ENCODE measurements at regions not wholly inside any gene's neighbourhood (a gene's known extent, or its start where the extent isn't known, plus 50 kb on each side); places are given as distances from the start of the nearest gene placed in this dataset.
"Not testable (repeated sequence)": the region's sequence is repeated elsewhere in the genome, so short reads cannot be mapped to it uniquely, and the experiment has no call there.

- H3K4me3 ChIP-seq: no peak overlapping the region
- no peak for DNase-seq (ENCODE audit: low spot score)
- H3K36me3 Mint-ChIP-seq: no peaks in the 10 kb centered on the region
- H3K9me3 ChIP-seq (ENCODE audit: low read depth): no peaks in the 10 kb centered on the region
- peaks cover 4% of the 10 kb centered on the region for H3K4me1 Mint-ChIP-seq
- no peak overlapping the region for H3K9ac ChIP-seq
- no peak overlapping the region for H3K27ac ChIP-seq
- no peaks in the 10 kb centered on the region for H3K79me2 ChIP-seq (ENCODE audit: low read depth)
- H3F3A ChIP-seq (ENCODE audit: low read depth): no peaks in the 10 kb centered on the region
- TF ChIP-seq EZH2 (IDR thresholded peaks at IDR 0.05) (no peak), CTCF (IDR thresholded peaks at IDR 0.05) (no peak)
- H3K36me3 ChIP-seq: no peaks in the 10 kb centered on the region
- peak overlapping the region; percentile 87 for H3K27ac Mint-ChIP-seq
- H3K9me3 Mint-ChIP-seq: no peaks in the 10 kb centered on the region
- H3K27me3 Mint-ChIP-seq (ENCODE audit: insufficient read depth, low read depth): peaks cover 2% of the 10 kb centered on the region
- H3K4me3 Mint-ChIP-seq: no peak overlapping the region
- H4K20me1 ChIP-seq (ENCODE audit: low read depth): no peaks in the 10 kb centered on the region
- H3K27me3 ChIP-seq: no peaks in the 10 kb centered on the region
- no peaks in the 10 kb centered on the region for H3K4me1 ChIP-seq
- H2AFZ ChIP-seq (replicated peaks): no peak overlapping the region
- H3K4me2 ChIP-seq: no peak overlapping the region
Measured at GRCh38 chr3:153221748-153222162, 59.7 kb downstream of the RAP2B start.

GRCh38 chr3:153226877-153227276 lies 64.9 kb downstream of the RAP2B start:
- not testable (repeated sequence) for H3K4me1 Mint-ChIP-seq; H3K27me3 Mint-ChIP-seq (ENCODE audit: insufficient read depth, low read depth); H3K27ac Mint-ChIP-seq; H3K4me3 Mint-ChIP-seq; H2AFZ ChIP-seq (replicated peaks); H3K36me3 Mint-ChIP-seq; H3K27ac ChIP-seq; H3K36me3 ChIP-seq; H3K4me2 ChIP-seq; H3F3A ChIP-seq (ENCODE audit: low read depth); H3K4me3 ChIP-seq; H4K20me1 ChIP-seq (ENCODE audit: low read depth); H3K79me2 ChIP-seq (ENCODE audit: low read depth); H3K9me3 ChIP-seq (ENCODE audit: low read depth); DNase-seq (ENCODE audit: low spot score); H3K27me3 ChIP-seq; H3K9ac ChIP-seq; H3K9me3 Mint-ChIP-seq; H3K4me1 ChIP-seq

- not testable (repeated sequence) for H3K79me2 ChIP-seq (ENCODE audit: low read depth); H3K4me2 ChIP-seq; H3K4me1 Mint-ChIP-seq; H3K4me3 Mint-ChIP-seq; H3F3A ChIP-seq (ENCODE audit: low read depth); H3K27ac ChIP-seq; H3K27me3 Mint-ChIP-seq (ENCODE audit: insufficient read depth, low read depth); H3K9me3 ChIP-seq (ENCODE audit: low read depth); DNase-seq (ENCODE audit: low spot score); H4K20me1 ChIP-seq (ENCODE audit: low read depth); H3K27ac Mint-ChIP-seq; H3K4me3 ChIP-seq; H3K9ac ChIP-seq; H3K36me3 Mint-ChIP-seq; H3K4me1 ChIP-seq; H3K36me3 ChIP-seq; H3K27me3 ChIP-seq; H2AFZ ChIP-seq (replicated peaks); H3K9me3 Mint-ChIP-seq
Measured at GRCh38 chr3:153230427-153230826, 68.4 kb downstream of the RAP2B start.

GRCh38 chr3:153231245-153231644 lies 69.2 kb downstream of the RAP2B start:
- not testable (repeated sequence) for H3K4me3 Mint-ChIP-seq; H3K4me3 ChIP-seq; H3K9me3 ChIP-seq (ENCODE audit: low read depth); H3K27ac Mint-ChIP-seq; H4K20me1 ChIP-seq (ENCODE audit: low read depth); H3K79me2 ChIP-seq (ENCODE audit: low read depth); H3K36me3 ChIP-seq; H3K9ac ChIP-seq; H3K4me1 ChIP-seq; H3K4me1 Mint-ChIP-seq; H3K4me2 ChIP-seq; H3K36me3 Mint-ChIP-seq; H2AFZ ChIP-seq (replicated peaks); H3F3A ChIP-seq (ENCODE audit: low read depth); H3K27me3 Mint-ChIP-seq (ENCODE audit: insufficient read depth, low read depth); H3K9me3 Mint-ChIP-seq; H3K27me3 ChIP-seq; DNase-seq (ENCODE audit: low spot score); H3K27ac ChIP-seq

GRCh38 chr3:153232050-153232752 lies 70.2 kb downstream of the RAP2B start:
- H3K9ac ChIP-seq; H3K9me3 Mint-ChIP-seq; H3K4me3 ChIP-seq; H3K9me3 ChIP-seq (ENCODE audit: low read depth); H4K20me1 ChIP-seq (ENCODE audit: low read depth); H3K4me1 Mint-ChIP-seq; H3K27me3 ChIP-seq; H3K27ac ChIP-seq; H3K4me1 ChIP-seq; H3F3A ChIP-seq (ENCODE audit: low read depth); H3K36me3 ChIP-seq; H3K4me2 ChIP-seq; H3K79me2 ChIP-seq (ENCODE audit: low read depth); DNase-seq (ENCODE audit: low spot score); H3K27ac Mint-ChIP-seq; H3K36me3 Mint-ChIP-seq; H3K27me3 Mint-ChIP-seq (ENCODE audit: insufficient read depth, low read depth); H3K4me3 Mint-ChIP-seq; H2AFZ ChIP-seq (replicated peaks): not testable (repeated sequence)
